ENCODE measurements at regions not wholly inside any gene's neighbourhood (a gene's known extent, or its start where the extent isn't known, plus 50 kb on each side); places are given as distances from the start of the nearest gene placed in this dataset.
A peak's percentile ranks its signal among the peaks of the same experiment; 100 is the strongest.

- Histone ChIP-seq H3K27ac (ENCODE audit: low read depth) (peak overlapping the region; percentile 80), H3F3A (replicated peaks; ENCODE audit: low read depth) (no peaks in the 10 kb centered on the region; the same call in 1 of the 2 replicates), H3K36me3 (ENCODE audit: insufficient read depth) (no peaks in the 10 kb centered on the region), H3K4me3 (peak overlapping the region; percentile 7; the same call in 1 of the 2 replicates), H4K20me1 (replicated peaks; ENCODE audit: insufficient read depth) (no peaks in the 10 kb centered on the region), H3K4me2 (peak overlapping the region; percentile 60), H3K9me2 (ENCODE audit: insufficient read depth) (0 out of 2 replicates have a peak, but pooled peaks cover 6% of the 10 kb centered on the region), H3K4me1 (ENCODE audit: insufficient read depth) (peaks cover 89% of the 10 kb centered on the region), H3K79me2 (replicated peaks; ENCODE audit: insufficient read depth) (peaks cover 77% of the 10 kb centered on the region), H2AFZ (no peak overlapping the region), H3K27me3 (ENCODE audit: insufficient read depth) (no peaks in the 10 kb centered on the region)
- DNase-seq (ENCODE audit: low spot score): no peak
- Mint-ChIP-seq H3K9me3 (no peaks in the 10 kb centered on the region), H3K4me3 (peak overlapping the region; percentile 60; the same call in 1 of the 3 replicates), H3K27ac (peak overlapping the region; percentile 96), H3K36me3 (ENCODE audit: low read depth) (no peaks in the 10 kb centered on the region; the same call in 2 of the 3 replicates), H3K27me3 (ENCODE audit: insufficient read depth, low read depth, poor library complexity) (peaks cover 14% of the 10 kb centered on the region), H3K4me1 (peaks cover 90% of the 10 kb centered on the region)
- ATAC-seq: no peak
- TF ChIP-seq JUNB (IDR thresholded peaks at IDR 0.05; ENCODE audit: unreplicated experiment): no peak
- no peak for TF ChIP-seq NANOG (IDR thresholded peaks at IDR 0.05; ENCODE audit: borderline replicate concordance)
- TF ChIP-seq ZNF114 (CRISPR knock-in tag; IDR thresholded peaks at IDR 0.05): no peak
- no peak for TF ChIP-seq STAT1 (IDR thresholded peaks at IDR 0.05; ENCODE audit: unreplicated experiment)
- TF ChIP-seq POLR2AphosphoS5 (IDR thresholded peaks at IDR 0.05; ENCODE audit: low read depth): no peak
- TF ChIP-seq EZH2 (IDR thresholded peaks at IDR 0.05; ENCODE audit: low read depth, unreplicated experiment): no peak
- TF ChIP-seq, protein P1, sequence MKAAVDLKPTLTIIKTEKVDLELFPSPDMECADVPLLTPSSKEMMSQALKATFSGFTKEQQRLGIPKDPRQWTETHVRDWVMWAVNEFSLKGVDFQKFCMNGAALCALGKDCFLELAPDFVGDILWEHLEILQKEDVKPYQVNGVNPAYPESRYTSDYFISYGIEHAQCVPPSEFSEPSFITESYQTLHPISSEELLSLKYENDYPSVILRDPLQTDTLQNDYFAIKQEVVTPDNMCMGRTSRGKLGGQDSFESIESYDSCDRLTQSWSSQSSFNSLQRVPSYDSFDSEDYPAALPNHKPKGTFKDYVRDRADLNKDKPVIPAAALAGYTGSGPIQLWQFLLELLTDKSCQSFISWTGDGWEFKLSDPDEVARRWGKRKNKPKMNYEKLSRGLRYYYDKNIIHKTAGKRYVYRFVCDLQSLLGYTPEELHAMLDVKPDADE (IDR thresholded peaks at IDR 0.05): no peak
- TF ChIP-seq, protein P2, sequence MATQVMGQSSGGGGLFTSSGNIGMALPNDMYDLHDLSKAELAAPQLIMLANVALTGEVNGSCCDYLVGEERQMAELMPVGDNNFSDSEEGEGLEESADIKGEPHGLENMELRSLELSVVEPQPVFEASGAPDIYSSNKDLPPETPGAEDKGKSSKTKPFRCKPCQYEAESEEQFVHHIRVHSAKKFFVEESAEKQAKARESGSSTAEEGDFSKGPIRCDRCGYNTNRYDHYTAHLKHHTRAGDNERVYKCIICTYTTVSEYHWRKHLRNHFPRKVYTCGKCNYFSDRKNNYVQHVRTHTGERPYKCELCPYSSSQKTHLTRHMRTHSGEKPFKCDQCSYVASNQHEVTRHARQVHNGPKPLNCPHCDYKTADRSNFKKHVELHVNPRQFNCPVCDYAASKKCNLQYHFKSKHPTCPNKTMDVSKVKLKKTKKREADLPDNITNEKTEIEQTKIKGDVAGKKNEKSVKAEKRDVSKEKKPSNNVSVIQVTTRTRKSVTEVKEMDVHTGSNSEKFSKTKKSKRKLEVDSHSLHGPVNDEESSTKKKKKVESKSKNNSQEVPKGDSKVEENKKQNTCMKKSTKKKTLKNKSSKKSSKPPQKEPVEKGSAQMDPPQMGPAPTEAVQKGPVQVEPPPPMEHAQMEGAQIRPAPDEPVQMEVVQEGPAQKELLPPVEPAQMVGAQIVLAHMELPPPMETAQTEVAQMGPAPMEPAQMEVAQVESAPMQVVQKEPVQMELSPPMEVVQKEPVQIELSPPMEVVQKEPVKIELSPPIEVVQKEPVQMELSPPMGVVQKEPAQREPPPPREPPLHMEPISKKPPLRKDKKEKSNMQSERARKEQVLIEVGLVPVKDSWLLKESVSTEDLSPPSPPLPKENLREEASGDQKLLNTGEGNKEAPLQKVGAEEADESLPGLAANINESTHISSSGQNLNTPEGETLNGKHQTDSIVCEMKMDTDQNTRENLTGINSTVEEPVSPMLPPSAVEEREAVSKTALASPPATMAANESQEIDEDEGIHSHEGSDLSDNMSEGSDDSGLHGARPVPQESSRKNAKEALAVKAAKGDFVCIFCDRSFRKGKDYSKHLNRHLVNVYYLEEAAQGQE (IDR thresholded peaks at IDR 0.05; ENCODE audit: unreplicated experiment): no peak
- no peak for TF ChIP-seq ZNF462 (CRISPR knock-in tag; IDR thresholded peaks at IDR 0.05)
- no peak for TF ChIP-seq EZH2phosphoT487 (IDR thresholded peaks at IDR 0.05; ENCODE audit: unreplicated experiment)
- TF ChIP-seq CREB1 (CRISPR knock-in tag; IDR thresholded peaks at IDR 0.05; ENCODE audit: low read depth): no peak
- no peak for TF ChIP-seq ZNF331 (CRISPR knock-in tag; IDR thresholded peaks at IDR 0.05; ENCODE audit: low read depth)
- TF ChIP-seq, protein P3, sequence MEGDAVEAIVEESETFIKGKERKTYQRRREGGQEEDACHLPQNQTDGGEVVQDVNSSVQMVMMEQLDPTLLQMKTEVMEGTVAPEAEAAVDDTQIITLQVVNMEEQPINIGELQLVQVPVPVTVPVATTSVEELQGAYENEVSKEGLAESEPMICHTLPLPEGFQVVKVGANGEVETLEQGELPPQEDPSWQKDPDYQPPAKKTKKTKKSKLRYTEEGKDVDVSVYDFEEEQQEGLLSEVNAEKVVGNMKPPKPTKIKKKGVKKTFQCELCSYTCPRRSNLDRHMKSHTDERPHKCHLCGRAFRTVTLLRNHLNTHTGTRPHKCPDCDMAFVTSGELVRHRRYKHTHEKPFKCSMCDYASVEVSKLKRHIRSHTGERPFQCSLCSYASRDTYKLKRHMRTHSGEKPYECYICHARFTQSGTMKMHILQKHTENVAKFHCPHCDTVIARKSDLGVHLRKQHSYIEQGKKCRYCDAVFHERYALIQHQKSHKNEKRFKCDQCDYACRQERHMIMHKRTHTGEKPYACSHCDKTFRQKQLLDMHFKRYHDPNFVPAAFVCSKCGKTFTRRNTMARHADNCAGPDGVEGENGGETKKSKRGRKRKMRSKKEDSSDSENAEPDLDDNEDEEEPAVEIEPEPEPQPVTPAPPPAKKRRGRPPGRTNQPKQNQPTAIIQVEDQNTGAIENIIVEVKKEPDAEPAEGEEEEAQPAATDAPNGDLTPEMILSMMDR (conservative IDR thresholded peaks at IDR 0.05; ENCODE audit: low read depth in 2 of 2): no peak
Observed at GRCh38 chr11:92308366-92308765, 83.7 kb downstream of the FAT3 start.

Data from GM23338 (cell line).